GM12878 (cell line): ENCODE measurements at regions not wholly inside any gene's neighbourhood (a gene's known extent, or its start where the extent isn't known, plus 50 kb on each side); places are given as distances from the start of the nearest gene placed in this dataset.

Experiments used
- ATAC-seq: fragments of 200-7000 bp; cut with Tn5 transposase; 3 replicates; pipeline ENCODE4 v1.9.1; 2020; ENCODE audit warnings: mild to moderate bottlenecking, moderate library complexity
- BruUV-seq: library from RNA; stranded (reverse); fragments of 400-500 nt; replicated peaks from 2 replicates; lab custom pipeline; 2021; lab: Mats Ljungman, UMichigan
- CTCF ChIA-PET: fragments of 300-600 bp; sonication (Branson Sonifier 250); formaldehyde crosslinking; extraction: SDS; loops from one replicate; lab custom pipeline; 2021; ENCODE audit warnings: inconsistent platforms; lab: Yijun Ruan, JAX
- POLR2A ChIA-PET: fragments of 350-600 bp; formaldehyde crosslinking; extraction: SDS; loops from one replicate; lab custom pipeline; 2021; ENCODE audit warnings: inconsistent platforms; lab: Charles Lee
- RAD21 ChIA-PET: fragments of 300-600 bp; sonication (Branson Sonifier 250); formaldehyde crosslinking; loops from one replicate; lab custom pipeline; 2023; ENCODE audit warnings: antibody characterized with exemption; ENCODE audit not compliant: unreplicated experiment; lab: Charles Lee
- SMC1A ChIA-PET: fragments of 300-600 bp; sonication (Branson Sonifier 250); formaldehyde crosslinking; loops from one replicate; lab custom pipeline; 2023; ENCODE audit not compliant: unreplicated experiment, uncharacterized antibody; lab: Charles Lee
- DNase-seq: peaks from one replicate; pipeline ENCODE4 v3.0.0-alpha.2; 2011; ENCODE audit warnings: low read depth, low spot score
- FAIRE-seq: peaks from 3 replicates; lab custom pipeline; 2011; peaks lifted over from hg19 to GRCh38; lab: Jason Lieb, UNC
- H2AFZ ChIP-seq: 2 replicates; pipeline ENCODE4 v1.6.0; 2011; ENCODE audit warnings: low read depth, low read length, control low read depth; ENCODE audit not compliant: control insufficient read depth
- H3K27ac ChIP-seq: 2 replicates; pipeline ENCODE4 v1.5.1; 2011; ENCODE audit warnings: control low read depth; ENCODE audit not compliant: control insufficient read depth, insufficient read depth
- H3K27me3 ChIP-seq, 2 experiments: replicated peaks in 1 of 2; 2 replicates each; pipeline versions ENCODE4 v1.6.0 to v1.6.1; 2011; ENCODE audit warnings: low read length in 1 of 2; ENCODE audit not compliant: control insufficient read depth in 2 of 2, insufficient read depth in 2 of 2
- H3K36me3 ChIP-seq, 2 experiments: 2 replicates each; pipeline ENCODE4 v1.5.1; 2011; ENCODE audit warnings: low read length in 1 of 2; ENCODE audit not compliant: control insufficient read depth in 2 of 2, insufficient read depth in 2 of 2
- H3K4me1 ChIP-seq: 2 replicates; pipeline ENCODE4 v1.6.1; 2011; ENCODE audit warnings: mild to moderate bottlenecking, low read length, moderate library complexity, mixed read lengths; ENCODE audit not compliant: control insufficient read depth, insufficient read depth
- H3K4me2 ChIP-seq: 2 replicates; pipeline ENCODE4 v1.6.0; 2011; ENCODE audit warnings: control low read depth; ENCODE audit not compliant: control insufficient read depth, insufficient read depth
- H3K4me3 ChIP-seq: fragments of 200-600 bp; sonication (generic); 2 replicates; pipeline ENCODE4 v1.5.1; 2016
- H3K79me2 ChIP-seq: 2 replicates; pipeline ENCODE4 v1.6.0; 2011; ENCODE audit warnings: low read length; ENCODE audit not compliant: control insufficient read depth, insufficient read depth
- H3K9ac ChIP-seq: 2 replicates; pipeline ENCODE4 v1.8.0; 2011; ENCODE audit warnings: low read length, control low read depth, mixed read lengths; ENCODE audit not compliant: control insufficient read depth, insufficient read depth
- H3K9me3 ChIP-seq: replicated peaks from 3 replicates; pipeline ENCODE4 v1.5.1; 2011; ENCODE audit warnings: mild to moderate bottlenecking, low read length; ENCODE audit not compliant: control insufficient read depth, insufficient read depth
- H4K20me1 ChIP-seq: 2 replicates; pipeline ENCODE4 v1.6.0; 2011; ENCODE audit not compliant: control insufficient read depth, insufficient read depth
- BHLHE40 ChIP-seq, 2 experiments: fragments of 450-650 bp in 1 of 2; IDR thresholded peaks; 2 replicates each; pipeline ENCODE4 v1.6.1; 2011 to 2017; ENCODE audit warnings: low read depth in 2 of 2, borderline replicate concordance in 1 of 2, improper control_type of control experiment in 1 of 2, low read length in 1 of 2, mild to moderate bottlenecking in 1 of 2
- CHD2 ChIP-seq: IDR thresholded peaks from 2 replicates; pipeline ENCODE4 v1.6.1; 2011; ENCODE audit warnings: low read depth, low read length, improper control_type of control experiment, borderline replicate concordance
- CREM ChIP-seq: IDR thresholded peaks from 2 replicates; pipeline ENCODE4 v1.6.1; 2014; ENCODE audit warnings: antibody characterized with exemption, low read depth
- KAT2A ChIP-seq: conservative IDR thresholded peaks from 2 replicates; pipeline ENCODE4 v1.6.1; 2011; ENCODE audit warnings: low read depth, low read length; ENCODE audit not compliant: control insufficient read depth
- KLF5 ChIP-seq: fragments of 450-650 bp; IDR thresholded peaks from 2 replicates; pipeline ENCODE4 v1.6.1; 2014; ENCODE audit warnings: mild to moderate bottlenecking; ENCODE audit not compliant: partially characterized antibody
- NFIC ChIP-seq: IDR thresholded peaks from 2 replicates; pipeline ENCODE4 v1.6.1; 2012; ENCODE audit warnings: low read depth, mild to moderate bottlenecking, inconsistent platforms, low read length, moderate library complexity
- RELA ChIP-seq: fragments of 450-650 bp; IDR thresholded peaks from 2 replicates; pipeline ENCODE4 v1.8.0; 2014; ENCODE audit warnings: borderline replicate concordance; ENCODE audit not compliant: partially characterized antibody
- REST ChIP-seq: IDR thresholded peaks from 2 replicates; pipeline ENCODE4 v1.6.1; 2012; ENCODE audit warnings: mild to moderate bottlenecking, low read depth, low read length
- SREBF2 ChIP-seq: IDR thresholded peaks from 2 replicates; pipeline ENCODE4 v1.6.1; 2012; ENCODE audit warnings: mild to moderate bottlenecking, low read length
- STAT3 ChIP-seq: IDR thresholded peaks from 2 replicates; pipeline ENCODE4 v1.6.1; 2011; ENCODE audit warnings: low read depth, low read length, improper control_type of control experiment
- TAF1 ChIP-seq: IDR thresholded peaks from 2 replicates; pipeline ENCODE4 v1.6.1; 2011; ENCODE audit warnings: mild to moderate bottlenecking, low read depth, low read length, borderline replicate concordance
- ZNF217 ChIP-seq: fragments of 450-650 bp; IDR thresholded peaks from 2 replicates; pipeline ENCODE4 v1.6.1; 2017; ENCODE audit warnings: antibody characterized with exemption, mild to moderate bottlenecking
- ZNF24 ChIP-seq: fragments of 450-650 bp; IDR thresholded peaks from 2 replicates; pipeline ENCODE4 v1.6.1; 2017; ENCODE audit warnings: antibody characterized with exemption, mild to moderate bottlenecking
- WGBS: methylation state at CpG from one replicate; pipeline ENCODE4 v1.1.6; 2016; ENCODE audit warnings: low lambda C conversion rate; ENCODE audit not compliant: insufficient replicate concordance, insufficient coverage; ENCODE audit errors: missing lambda C conversion rate; 5-methylcytosine and 5-hydroxymethylcytosine counted together
- in situ Hi-C: fragments of 300-500 bp; cut with MboI; formaldehyde crosslinking; loops from 9 replicates; pipeline ENCODE4 v1.14.3; 2018; ENCODE audit warnings: mixed read lengths
- intact Hi-C: fragments of 100-400 bp; cut with micrococcal nuclease; formaldehyde crosslinking; loops from one replicate; pipeline ENCODE4 v1.14.2; 2022; ENCODE audit not compliant: unreplicated experiment
- TF ChIP-seq, protein P1 (sequence below): IDR thresholded peaks from 2 replicates; pipeline ENCODE4 v1.6.1; 2011; ENCODE audit warnings: mild to moderate bottlenecking, low read depth, low read length, moderate library complexity; ENCODE audit not compliant: insufficient replicate concordance
- TF ChIP-seq, protein P2 (sequence below): IDR thresholded peaks from 2 replicates; pipeline ENCODE4 v1.6.1; 2011; ENCODE audit warnings: borderline replicate concordance, low read depth, mild to moderate bottlenecking, moderate library complexity, low read length; ENCODE audit not compliant: insufficient read depth, poor library complexity, severe bottlenecking
- TF ChIP-seq, protein P3 (sequence below): fragments of 450-650 bp; IDR thresholded peaks from 2 replicates; pipeline ENCODE4 v1.6.1; 2016; ENCODE audit warnings: mild to moderate bottlenecking

- no peak for ATAC-seq
- Histone ChIP-seq H3K9ac (no peak overlapping the region), H3K79me2 (no peaks in the 10 kb centered on the region), H3K4me2 (no peak overlapping the region), H3K4me3 (no peak overlapping the region), H3K27me3 (no peaks in the 10 kb centered on the region), H3K36me3 (no peaks in the 10 kb centered on the region), H3K27ac (no peak overlapping the region), H4K20me1 (no peaks in the 10 kb centered on the region), H3K4me1 (no peaks in the 10 kb centered on the region), H3K9me3 (no peaks in the 10 kb centered on the region)
- no peak for FAIRE-seq
- ChIA-PET POLR2A (no interaction called here), CTCF (no interaction called here), RAD21 (no interaction called here)
- WGBS: 9% methylated on average over 1 of the region's 1 CpG
- in situ Hi-C loops: no loop called here
- TF ChIP-seq, protein P1, sequence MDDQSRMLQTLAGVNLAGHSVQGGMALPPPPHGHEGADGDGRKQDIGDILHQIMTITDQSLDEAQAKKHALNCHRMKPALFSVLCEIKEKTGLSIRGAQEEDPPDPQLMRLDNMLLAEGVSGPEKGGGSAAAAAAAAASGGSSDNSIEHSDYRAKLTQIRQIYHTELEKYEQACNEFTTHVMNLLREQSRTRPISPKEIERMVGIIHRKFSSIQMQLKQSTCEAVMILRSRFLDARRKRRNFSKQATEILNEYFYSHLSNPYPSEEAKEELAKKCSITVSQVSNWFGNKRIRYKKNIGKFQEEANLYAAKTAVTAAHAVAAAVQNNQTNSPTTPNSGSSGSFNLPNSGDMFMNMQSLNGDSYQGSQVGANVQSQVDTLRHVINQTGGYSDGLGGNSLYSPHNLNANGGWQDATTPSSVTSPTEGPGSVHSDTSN: no peak
- TF ChIP-seq KAT2A (no peak), STAT3 (no peak), ZNF24 (no peak), SREBF2 (no peak), CHD2 (no peak), RELA (no peak), TAF1 (no peak), REST (no peak), KLF5 (no peak), ZNF217 (no peak), CREM (no peak), NFIC (no peak), BHLHE40 (IDR thresholded peaks at IDR 0.05; ENCODE audit: borderline replicate concordance in 1 of 2, low read depth in 2 of 2, low read length in 1 of 2) (no peak)
- TF ChIP-seq, protein P2, sequence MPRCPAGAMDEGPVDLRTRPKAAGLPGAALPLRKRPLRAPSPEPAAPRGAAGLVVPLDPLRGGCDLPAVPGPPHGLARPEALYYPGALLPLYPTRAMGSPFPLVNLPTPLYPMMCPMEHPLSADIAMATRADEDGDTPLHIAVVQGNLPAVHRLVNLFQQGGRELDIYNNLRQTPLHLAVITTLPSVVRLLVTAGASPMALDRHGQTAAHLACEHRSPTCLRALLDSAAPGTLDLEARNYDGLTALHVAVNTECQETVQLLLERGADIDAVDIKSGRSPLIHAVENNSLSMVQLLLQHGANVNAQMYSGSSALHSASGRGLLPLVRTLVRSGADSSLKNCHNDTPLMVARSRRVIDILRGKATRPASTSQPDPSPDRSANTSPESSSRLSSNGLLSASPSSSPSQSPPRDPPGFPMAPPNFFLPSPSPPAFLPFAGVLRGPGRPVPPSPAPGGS: no peak
- TF ChIP-seq, protein P3, sequence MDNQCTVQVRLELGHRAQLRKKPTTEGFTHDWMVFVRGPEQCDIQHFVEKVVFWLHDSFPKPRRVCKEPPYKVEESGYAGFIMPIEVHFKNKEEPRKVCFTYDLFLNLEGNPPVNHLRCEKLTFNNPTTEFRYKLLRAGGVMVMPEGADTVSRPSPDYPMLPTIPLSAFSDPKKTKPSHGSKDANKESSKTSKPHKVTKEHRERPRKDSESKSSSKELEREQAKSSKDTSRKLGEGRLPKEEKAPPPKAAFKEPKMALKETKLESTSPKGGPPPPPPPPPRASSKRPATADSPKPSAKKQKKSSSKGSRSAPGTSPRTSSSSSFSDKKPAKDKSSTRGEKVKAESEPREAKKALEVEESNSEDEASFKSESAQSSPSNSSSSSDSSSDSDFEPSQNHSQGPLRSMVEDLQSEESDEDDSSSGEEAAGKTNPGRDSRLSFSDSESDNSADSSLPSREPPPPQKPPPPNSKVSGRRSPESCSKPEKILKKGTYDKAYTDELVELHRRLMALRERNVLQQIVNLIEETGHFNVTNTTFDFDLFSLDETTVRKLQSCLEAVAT: no peak
- TF ChIP-seq, all 136 proteins: peak for 0
- SMC1A ChIA-PET: no interaction called here
- no peak overlapping the region for H2AFZ ChIP-seq
- BruUV-seq: no TSS peak
- no peak for DNase-seq
- intact Hi-C loops: no loop called here
These were observed 318.7 kb downstream of the PRR32 start for GRCh38 chrX:127138218-127138617.
